Ishikawa (cell line): ENCODE measurements at regions not wholly inside any gene's neighbourhood (a gene's known extent, or its start where the extent isn't known, plus 50 kb on each side); places are given as distances from the start of the nearest gene placed in this dataset.

Experiments used
- FOXM1 ChIP-seq: IDR thresholded peaks from 2 replicates; pipeline ENCODE4 v1.6.1; 2012; ENCODE audit warnings: low read depth, borderline replicate concordance
- MAX ChIP-seq: IDR thresholded peaks from 2 replicates; pipeline ENCODE4 v1.6.1; 2012
- RAD21 ChIP-seq: IDR thresholded peaks from 2 replicates; pipeline ENCODE4 v1.6.1; 2012; ENCODE audit warnings: low read depth
- REST ChIP-seq: IDR thresholded peaks from 2 replicates; pipeline ENCODE4 v1.6.1; 2012; ENCODE audit warnings: low read depth, mild to moderate bottlenecking
- TCF12 ChIP-seq: IDR thresholded peaks from 2 replicates; pipeline ENCODE4 v1.6.1; 2012; ENCODE audit warnings: low read depth
- YY1 ChIP-seq: IDR thresholded peaks from 2 replicates; pipeline ENCODE4 v1.6.1; 2012; ENCODE audit warnings: low read depth

GRCh38 chr6:27700337-27700736 lies 211.9 kb downstream of the OR2B2 start:
- no peak for TF ChIP-seq RAD21
- no peak for TF ChIP-seq TCF12
- no peak for TF ChIP-seq REST
- no peak for TF ChIP-seq YY1
- TF ChIP-seq FOXM1: no peak
- no peak for TF ChIP-seq MAX
